Adrenal gland (tissue), 9 donors: ENCODE measurements at regions not wholly inside any gene's neighbourhood (a gene's known extent, or its start where the extent isn't known, plus 50 kb on each side); places are given as distances from the start of the nearest gene placed in this dataset.

ENCODE experiments used
- DNase-seq, 7 donors: peaks; one replicate each; pipeline ENCODE4 v3.0.0-alpha.2; 2019 to 2020
- H3K27ac ChIP-seq, 5 donors: fragments of 200-600 bp; sonication (generic) in 4 of 5; 1 replicate in 3 of 5; 2 replicates in 2 of 5; pipeline versions ENCODE4 v1.5.1 to v1.8.0; 2016 to 2020; ENCODE audit warnings: mild to moderate bottlenecking in 1 of 5
- H3K27me3 ChIP-seq: fragments of 200-600 bp; 2 replicates; pipeline ENCODE4 v1.8.0; 2021
- H3K36me3 ChIP-seq, 2 donors: fragments of 200-600 bp; replicated peaks in 1 of 2; 1 replicate in 1 of 2; 2 replicates in 1 of 2; pipeline versions ENCODE4 v1.5.1 to v1.8.0; 2018 to 2022
- H3K4me1 ChIP-seq, 2 donors: fragments of 200-600 bp; replicated peaks in 1 of 2; 1 replicate in 1 of 2; 2 replicates in 1 of 2; pipeline versions ENCODE4 v1.5.1 to v1.8.0; 2018 to 2021
- H3K4me3 ChIP-seq, 4 donors: fragments of 200-600 bp; sonication (generic) in 3 of 4; one replicate each; pipeline ENCODE4 v1.5.1; 2016 to 2018
- H3K9me3 ChIP-seq, 3 donors: fragments of 200-600 bp; sonication (generic) in 1 of 3; replicated peaks in 1 of 3; 1 replicate in 2 of 3; 2 replicates in 1 of 3; pipeline versions ENCODE4 v1.5.1 to v1.8.0; 2016 to 2021
- POLR2A ChIP-seq, 2 donors: fragments of 450-650 bp; IDR thresholded peaks; one replicate each; pipeline ENCODE4 v1.6.1; 2017; ENCODE audit warnings: antibody characterized with exemption in 2 of 2, mild to moderate bottlenecking in 2 of 2, moderate library complexity in 1 of 2
- WGBS, 4 donors: extraction: QIAGEN DNeasy Blood & Tissue Kit in 2 of 4; methylation state at CpG; one replicate each; pipeline versions ENCODE4 v1.1.5 to v1.1.7; 2013 to 2017; 5-methylcytosine and 5-hydroxymethylcytosine counted together
- intact Hi-C, 2 donors: fragments of 100-400 bp; cut with DNase I; formaldehyde crosslinking; loops; one replicate each; pipeline versions ENCODE4 v1.14.1 to v1.15.0; 2022 to 2023
- TF ChIP-seq, protein P1 (sequence below), 6 experiments: fragments of 450-650 bp in 4 of 6; fragments of 200-600 bp in 2 of 6; sonication (generic) in 1 of 6; IDR thresholded peaks; 1 replicate in 5 of 6; 2 replicates in 1 of 6; pipeline versions ENCODE4 v1.5.1 to v1.8.0; 2016 to 2021; ENCODE audit warnings: antibody characterized with exemption in 6 of 6, mild to moderate bottlenecking in 2 of 6, moderate library complexity in 1 of 6
- donor health status: healthy with polysubstance abuse.
- donor health status: Bipolar disorder and iron deficiency.
- donor health status: DM: yes; HTN: yes; CAD: no.
- donor health status: DM: no; HTN: no; CAD: no.
- donor health status: DM: no; HTN: no; CAD: no.

DNA sequence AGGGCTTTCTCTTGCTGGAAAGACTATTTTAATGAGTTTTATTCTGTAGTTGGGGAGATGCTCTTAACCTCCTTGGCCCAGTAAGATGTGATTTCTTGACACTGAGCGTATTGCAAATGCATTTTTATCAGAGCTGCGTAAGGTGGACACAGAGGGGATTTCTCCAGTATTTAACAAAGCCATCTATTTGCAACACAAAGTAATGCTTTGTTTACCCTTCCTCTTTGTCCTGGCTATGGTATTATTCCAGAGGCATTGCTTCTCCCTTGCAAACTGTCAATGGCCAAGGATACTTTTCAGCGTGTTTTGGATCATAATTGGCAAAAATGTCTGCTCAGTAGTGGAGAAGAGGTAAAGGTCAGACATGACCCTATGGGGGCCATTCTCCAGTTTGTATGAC is 90.8 kb upstream of the PIK3C3 start:
- TF ChIP-seq, protein P1, sequence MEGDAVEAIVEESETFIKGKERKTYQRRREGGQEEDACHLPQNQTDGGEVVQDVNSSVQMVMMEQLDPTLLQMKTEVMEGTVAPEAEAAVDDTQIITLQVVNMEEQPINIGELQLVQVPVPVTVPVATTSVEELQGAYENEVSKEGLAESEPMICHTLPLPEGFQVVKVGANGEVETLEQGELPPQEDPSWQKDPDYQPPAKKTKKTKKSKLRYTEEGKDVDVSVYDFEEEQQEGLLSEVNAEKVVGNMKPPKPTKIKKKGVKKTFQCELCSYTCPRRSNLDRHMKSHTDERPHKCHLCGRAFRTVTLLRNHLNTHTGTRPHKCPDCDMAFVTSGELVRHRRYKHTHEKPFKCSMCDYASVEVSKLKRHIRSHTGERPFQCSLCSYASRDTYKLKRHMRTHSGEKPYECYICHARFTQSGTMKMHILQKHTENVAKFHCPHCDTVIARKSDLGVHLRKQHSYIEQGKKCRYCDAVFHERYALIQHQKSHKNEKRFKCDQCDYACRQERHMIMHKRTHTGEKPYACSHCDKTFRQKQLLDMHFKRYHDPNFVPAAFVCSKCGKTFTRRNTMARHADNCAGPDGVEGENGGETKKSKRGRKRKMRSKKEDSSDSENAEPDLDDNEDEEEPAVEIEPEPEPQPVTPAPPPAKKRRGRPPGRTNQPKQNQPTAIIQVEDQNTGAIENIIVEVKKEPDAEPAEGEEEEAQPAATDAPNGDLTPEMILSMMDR (IDR thresholded peaks at IDR 0.05), result no peak
- TF ChIP-seq POLR2A (IDR thresholded peaks at IDR 0.05), result no peak
- H3K27ac ChIP-seq, result no peak overlapping the region
- intact Hi-C loops, result no loop called here
- no peaks in the 10 kb centered on the region for H3K9me3 ChIP-seq
- no peak overlapping the region for H3K4me3 ChIP-seq
- no peak for DNase-seq
- WGBS, 4 donors, result 78 to 83% (median 81%) methylated on average over 3 of the region's 3 CpGs
- no peaks in the 10 kb centered on the region for H3K36me3 ChIP-seq
- no peaks in the 10 kb centered on the region for H3K4me1 ChIP-seq
- no peaks in the 10 kb centered on the region for H3K27me3 ChIP-seq

DNA sequence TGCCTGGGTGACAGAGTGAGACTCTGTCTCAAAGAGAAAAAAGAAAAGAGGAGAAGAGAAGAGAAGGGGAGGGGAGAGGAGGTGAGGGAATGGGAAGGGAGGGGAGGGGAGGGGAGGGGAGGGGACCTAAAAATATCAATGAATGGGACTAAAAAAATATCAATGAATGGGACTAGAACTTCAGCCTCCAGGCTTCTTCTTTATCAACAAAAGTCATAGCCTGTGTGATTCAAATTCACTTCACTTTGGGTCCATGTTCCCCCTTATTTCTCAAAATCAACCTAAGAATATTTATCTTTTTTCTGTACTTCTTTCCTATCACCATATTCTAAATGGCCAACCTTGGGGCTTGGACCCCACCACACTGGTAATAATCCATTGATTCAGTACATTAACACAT is 92.1 kb upstream of the PIK3C3 start:
- Histone ChIP-seq H3K9me3 (no peaks in the 10 kb centered on the region), H3K4me1 (no peaks in the 10 kb centered on the region), H3K36me3 (no peaks in the 10 kb centered on the region), H3K4me3 (no peak overlapping the region), H3K27me3 (no peaks in the 10 kb centered on the region), H3K27ac (no peak overlapping the region)
- no peak for DNase-seq
- TF ChIP-seq POLR2A (IDR thresholded peaks at IDR 0.05), result no peak
- TF ChIP-seq, protein P1 (IDR thresholded peaks at IDR 0.05), result no peak
- intact Hi-C loops, result no loop called here

GRCh38 chr18:41860987-41861386 is 94.0 kb upstream of the PIK3C3 start:
- WGBS, 4 donors, result 87 to 88% (median 88%) methylated on average over 2 of the region's 2 CpGs
- TF ChIP-seq, protein P1 (IDR thresholded peaks at IDR 0.05), result no peak
- TF ChIP-seq POLR2A (IDR thresholded peaks at IDR 0.05), result no peak
- Histone ChIP-seq H3K4me1 (no peaks in the 10 kb centered on the region), H3K36me3 (no peaks in the 10 kb centered on the region), H3K9me3 (no peaks in the 10 kb centered on the region), H3K27ac (no peak overlapping the region), H3K4me3 (no peak overlapping the region), H3K27me3 (no peaks in the 10 kb centered on the region)
- intact Hi-C loops, result no loop called here
- no peak for DNase-seq

DNA sequence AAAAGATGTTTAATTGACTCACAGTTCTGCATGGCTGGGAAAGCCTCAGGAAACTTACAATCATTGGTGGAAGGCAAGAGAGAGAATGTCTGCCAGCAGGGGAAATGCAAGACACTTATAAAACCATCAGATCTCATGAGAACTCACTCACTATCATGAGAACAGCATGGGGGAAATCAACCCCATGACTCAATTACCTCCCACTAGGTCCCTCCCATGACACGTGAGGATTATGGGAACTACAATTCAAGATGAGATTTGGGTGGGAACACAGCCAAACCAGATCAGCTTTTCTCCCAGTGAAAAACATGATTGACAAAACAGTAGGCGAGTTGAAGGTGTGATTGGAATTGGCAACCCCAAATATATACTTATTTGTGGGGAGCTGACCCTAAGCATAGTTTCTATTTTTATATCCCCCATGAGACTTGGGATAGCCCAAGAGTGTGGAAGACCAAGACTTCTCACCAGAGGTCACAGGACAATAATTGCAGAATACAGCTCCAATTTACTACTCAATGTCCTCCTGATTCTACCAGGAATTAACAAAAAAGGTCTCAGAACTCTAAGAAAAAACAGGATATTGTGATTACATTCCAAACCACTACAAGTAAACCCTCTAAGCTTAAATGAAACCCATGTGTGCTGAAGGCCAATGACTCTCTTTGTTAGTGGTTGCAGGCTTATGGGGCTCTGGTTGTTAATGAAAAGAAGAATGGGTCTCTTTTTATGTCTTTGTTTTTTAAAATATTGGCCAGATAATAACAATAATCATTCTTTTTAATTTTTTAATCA is 96.1 kb upstream of the PIK3C3 start:
- no peak overlapping the region for H3K4me3 ChIP-seq
- no peaks in the 10 kb centered on the region for H3K4me1 ChIP-seq
- 63 to 85% (median 82%) methylated on average over 2 of the region's 2 CpGs for WGBS, 4 donors
- H3K9me3 ChIP-seq, result no peaks in the 10 kb centered on the region
- no peak for DNase-seq
- intact Hi-C loops, result no loop called here
- no peak overlapping the region for H3K27ac ChIP-seq
- H3K27me3 ChIP-seq, result no peaks in the 10 kb centered on the region
- no peaks in the 10 kb centered on the region for H3K36me3 ChIP-seq
- TF ChIP-seq, protein P1 (IDR thresholded peaks at IDR 0.05), result no peak
- TF ChIP-seq POLR2A (IDR thresholded peaks at IDR 0.05), result no peak
